ENCODE measurements at regions not wholly inside any gene's neighbourhood (a gene's known extent, or its start where the extent isn't known, plus 50 kb on each side); places are given as distances from the start of the nearest gene placed in this dataset.
A peak's percentile ranks its signal among the peaks of the same experiment; 100 is the strongest.

- TF ChIP-seq CTCF (IDR thresholded peaks at IDR 0.05): no peak
- TF ChIP-seq POLR2A (IDR thresholded peaks at IDR 0.05): no peak
- peak in 1 of 2 donors; percentile 43 for TF ChIP-seq POLR2AphosphoS5 (IDR thresholded peaks at IDR 0.05; ENCODE audit: insufficient read depth in 1 of 2, low read depth in 1 of 2)
Measured at GRCh38 chr10:84076047-84076388, 63.3 kb upstream of the GHITM start.

All from vagina (tissue), 2 donors.